ENCODE measurements at regions not wholly inside any gene's neighbourhood (a gene's known extent, or its start where the extent isn't known, plus 50 kb on each side); places are given as distances from the start of the nearest gene placed in this dataset.

GRCh38 chr3:99468918-99469317 lies 169.5 kb upstream of the COL8A1 start:
- POLR2A ChIA-PET = no interaction called here
- H3K4me3 ChIP-seq (replicated peaks in 1 of 3; ENCODE audit: insufficient read depth in 1 of 3, low read depth in 2 of 3, low read length in 3 of 3) = no peak overlapping the region
- TF ChIP-seq FOXA3 (CRISPR knock-in tag; IDR thresholded peaks at IDR 0.05) (no peak), RNF2 (conservative IDR thresholded peaks at IDR 0.05; ENCODE audit: low read depth) (no peak), XBP1 (CRISPR knock-in tag; IDR thresholded peaks at IDR 0.05) (no peak), JUN (CRISPR knock-in tag; IDR thresholded peaks at IDR 0.05) (no peak), ZFYVE20 (CRISPR knock-in tag; IDR thresholded peaks at IDR 0.05; ENCODE audit: borderline replicate concordance, low read depth) (no peak), NKX3-1 (CRISPR knock-in tag; IDR thresholded peaks at IDR 0.05) (no peak), HHEX (CRISPR knock-in tag; IDR thresholded peaks at IDR 0.05) (no peak), EHMT2 (IDR thresholded peaks at IDR 0.05; ENCODE audit: borderline replicate concordance, low read depth, low read length) (no peak), ZNF776 (CRISPR knock-in tag; IDR thresholded peaks at IDR 0.05) (no peak), ZNF510 (CRISPR knock-in tag; IDR thresholded peaks at IDR 0.05; ENCODE audit: low read depth) (no peak), ZBTB25 (CRISPR knock-in tag; IDR thresholded peaks at IDR 0.05) (no peak), ZNF782 (CRISPR knock-in tag; IDR thresholded peaks at IDR 0.05; ENCODE audit: borderline replicate concordance) (no peak), CENPBD1 (CRISPR knock-in tag; IDR thresholded peaks at IDR 0.05; ENCODE audit: borderline replicate concordance, low read depth) (no peak), BORCS8-MEF2B (CRISPR knock-in tag; IDR thresholded peaks at IDR 0.05) (no peak), THRA (CRISPR knock-in tag; IDR thresholded peaks at IDR 0.05; ENCODE audit: borderline replicate concordance) (no peak), ZXDC (CRISPR knock-in tag; IDR thresholded peaks at IDR 0.05) (no peak), CBX5 (CRISPR knock-in tag; IDR thresholded peaks at IDR 0.05; ENCODE audit: borderline replicate concordance) (no peak)
- TF ChIP-seq, protein P1, sequence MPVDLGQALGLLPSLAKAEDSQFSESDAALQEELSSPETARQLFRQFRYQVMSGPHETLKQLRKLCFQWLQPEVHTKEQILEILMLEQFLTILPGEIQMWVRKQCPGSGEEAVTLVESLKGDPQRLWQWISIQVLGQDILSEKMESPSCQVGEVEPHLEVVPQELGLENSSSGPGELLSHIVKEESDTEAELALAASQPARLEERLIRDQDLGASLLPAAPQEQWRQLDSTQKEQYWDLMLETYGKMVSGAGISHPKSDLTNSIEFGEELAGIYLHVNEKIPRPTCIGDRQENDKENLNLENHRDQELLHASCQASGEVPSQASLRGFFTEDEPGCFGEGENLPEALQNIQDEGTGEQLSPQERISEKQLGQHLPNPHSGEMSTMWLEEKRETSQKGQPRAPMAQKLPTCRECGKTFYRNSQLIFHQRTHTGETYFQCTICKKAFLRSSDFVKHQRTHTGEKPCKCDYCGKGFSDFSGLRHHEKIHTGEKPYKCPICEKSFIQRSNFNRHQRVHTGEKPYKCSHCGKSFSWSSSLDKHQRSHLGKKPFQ (CRISPR knock-in tag; IDR thresholded peaks at IDR 0.05; ENCODE audit: insufficient replicate concordance) = no peak
- no peaks in the 10 kb centered on the region for H3K9me3 ChIP-seq (ENCODE audit: low read length)
- no peak overlapping the region for H3K4me2 ChIP-seq (ENCODE audit: low read depth, low read length)
- no peak for DNase-seq (ENCODE audit: low spot score)
- WGBS (ENCODE audit: low lambda C conversion rate) = 0% methylated on average over 2 of the region's 3 CpGs
- in situ Hi-C loops (cut with HindIII; ENCODE audit: extremely low pct_ligation_motif_present, low pct_unique_long_range_greater_than_20kb) = no loop called here
- no peak for FAIRE-seq
- no TSS peak for BruUV-seq (replicated peaks)
- H3K9ac ChIP-seq (ENCODE audit: insufficient read depth, low read depth, low read length) = no peak overlapping the region
- H3K4me1 ChIP-seq (ENCODE audit: insufficient read depth, low read length) = no peaks in the 10 kb centered on the region
- no peak overlapping the region for H3K27ac ChIP-seq (ENCODE audit: extremely low read length, insufficient read depth, low read length)
- no peak overlapping the region for H2AFZ ChIP-seq (ENCODE audit: low read length)
- H3K27me3 ChIP-seq (ENCODE audit: control insufficient read depth in 1 of 2, insufficient read depth in 2 of 2, low read length in 2 of 2) = no peaks in the 10 kb centered on the region
- H3K36me3 ChIP-seq (replicated peaks in 1 of 2; ENCODE audit: control insufficient read depth in 1 of 2, insufficient read depth in 2 of 2, low read length in 2 of 2) = no peaks in the 10 kb centered on the region
- ATAC-seq = no peak
- intact Hi-C loops (cut with micrococcal nuclease; ENCODE audit: unreplicated experiment) = no loop called here
- CTCF ChIA-PET (ENCODE audit: low intra/inter-chr PET ratio, low total read pairs) = no interaction called here
- H4K20me1 ChIP-seq (ENCODE audit: insufficient read depth, low read length) = no peaks in the 10 kb centered on the region
- H3K79me2 ChIP-seq (ENCODE audit: insufficient read depth, low read length) = no peaks in the 10 kb centered on the region

Data from HepG2 (cell line).